AG04449 (cell line): ENCODE measurements at regions not wholly inside any gene's neighbourhood (a gene's known extent, or its start where the extent isn't known, plus 50 kb on each side); places are given as distances from the start of the nearest gene placed in this dataset.

Source experiments
- CTCF ChIA-PET: fragments of 350-600 bp; formaldehyde crosslinking; extraction: SDS; loops from one replicate; lab custom pipeline; 2021; ENCODE audit warnings: antibody characterized with exemption; lab: Yijun Ruan, JAX
- POLR2A ChIA-PET: fragments of 400-600, 350-600 bp; formaldehyde crosslinking; extraction: SDS; loops from one replicate; lab custom pipeline; 2020; ENCODE audit warnings: antibody characterized with exemption, inconsistent platforms; lab: Yijun Ruan, JAX
- DNase-seq: peaks from one replicate; pipeline ENCODE4 v3.0.0-alpha.2; 2010; ENCODE audit warnings: low read depth, low spot score
- H3K4me3 ChIP-seq: 2 replicates; pipeline ENCODE4 v1.5.1; 2011; ENCODE audit warnings: low read depth, mild to moderate bottlenecking, control low read depth, low read length
- CTCF ChIP-seq: IDR thresholded peaks from one replicate; pipeline ENCODE4 v1.5.1; 2011; ENCODE audit warnings: mild to moderate bottlenecking, moderate library complexity, low read length, control low read depth, inconsistent platforms; ENCODE audit not compliant: insufficient read depth; ENCODE audit errors: missing control alignments

GRCh38 chr4:83657336-83657735 lies 121.4 kb downstream of the GPAT3 start:
- POLR2A ChIA-PET: no interaction called here
- TF ChIP-seq CTCF: no peak
- no peak overlapping the region for H3K4me3 ChIP-seq
- DNase-seq: no peak
- CTCF ChIA-PET: no interaction called here
